22Rv1 (cell line): ENCODE measurements at regions not wholly inside any gene's neighbourhood (a gene's known extent, or its start where the extent isn't known, plus 50 kb on each side); places are given as distances from the start of the nearest gene placed in this dataset.

Source experiments
- ZFX ChIP-seq: fragments of 450-650 bp; IDR thresholded peaks from 2 replicates; pipeline ENCODE4 v1.6.1; 2017; ENCODE audit warnings: antibody characterized with exemption, borderline replicate concordance
- TF ChIP-seq, protein P1 (sequence below): fragments of 450-650 bp; IDR thresholded peaks from 2 replicates; pipeline ENCODE4 v1.5.1; 2017; ENCODE audit warnings: mild to moderate bottlenecking

DNA sequence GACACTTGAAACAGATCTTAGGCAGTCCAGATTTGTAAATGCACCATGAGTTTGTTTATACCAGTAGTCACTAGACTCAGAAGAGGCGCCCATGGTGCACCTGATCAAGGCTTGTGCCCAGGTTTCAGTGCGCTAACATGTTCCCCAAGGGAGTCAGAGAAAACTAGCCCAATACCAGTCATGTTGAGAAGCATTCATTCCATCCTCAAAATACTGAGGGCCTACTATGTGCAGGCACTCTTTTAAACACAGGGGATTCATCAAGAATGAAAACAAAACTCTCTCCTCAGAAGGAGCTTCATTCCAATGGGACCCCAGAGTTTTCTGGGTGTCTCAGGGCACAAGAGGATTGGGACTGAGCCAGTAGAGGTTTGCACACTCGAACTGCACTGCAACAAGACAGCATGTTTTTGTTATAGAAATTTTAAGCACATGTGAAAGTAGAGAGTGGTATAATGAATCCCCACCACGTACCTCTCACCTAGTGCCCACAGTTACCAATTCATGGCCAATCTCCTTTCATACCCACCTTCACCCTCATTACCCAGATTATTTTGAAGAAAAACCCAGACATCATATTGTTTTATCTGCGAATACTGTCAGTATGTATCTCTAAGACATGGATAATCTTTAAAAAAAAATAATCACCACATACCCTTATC lies 55.0 kb upstream of the ARID5B start:
- TF ChIP-seq, protein P1, sequence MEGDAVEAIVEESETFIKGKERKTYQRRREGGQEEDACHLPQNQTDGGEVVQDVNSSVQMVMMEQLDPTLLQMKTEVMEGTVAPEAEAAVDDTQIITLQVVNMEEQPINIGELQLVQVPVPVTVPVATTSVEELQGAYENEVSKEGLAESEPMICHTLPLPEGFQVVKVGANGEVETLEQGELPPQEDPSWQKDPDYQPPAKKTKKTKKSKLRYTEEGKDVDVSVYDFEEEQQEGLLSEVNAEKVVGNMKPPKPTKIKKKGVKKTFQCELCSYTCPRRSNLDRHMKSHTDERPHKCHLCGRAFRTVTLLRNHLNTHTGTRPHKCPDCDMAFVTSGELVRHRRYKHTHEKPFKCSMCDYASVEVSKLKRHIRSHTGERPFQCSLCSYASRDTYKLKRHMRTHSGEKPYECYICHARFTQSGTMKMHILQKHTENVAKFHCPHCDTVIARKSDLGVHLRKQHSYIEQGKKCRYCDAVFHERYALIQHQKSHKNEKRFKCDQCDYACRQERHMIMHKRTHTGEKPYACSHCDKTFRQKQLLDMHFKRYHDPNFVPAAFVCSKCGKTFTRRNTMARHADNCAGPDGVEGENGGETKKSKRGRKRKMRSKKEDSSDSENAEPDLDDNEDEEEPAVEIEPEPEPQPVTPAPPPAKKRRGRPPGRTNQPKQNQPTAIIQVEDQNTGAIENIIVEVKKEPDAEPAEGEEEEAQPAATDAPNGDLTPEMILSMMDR: no peak
- no peak for TF ChIP-seq ZFX
